NCI-H1436 treated with DMSO at 0.1 percent for 48 hours (cell line): ENCODE measurements at regions not wholly inside any gene's neighbourhood (a gene's known extent, or its start where the extent isn't known, plus 50 kb on each side); places are given as distances from the start of the nearest gene placed in this dataset.

Experiments used
- DNase-seq: peaks from one replicate; lab custom pipeline; 2025; lab: John Stamatoyannopoulos, UW

DNA sequence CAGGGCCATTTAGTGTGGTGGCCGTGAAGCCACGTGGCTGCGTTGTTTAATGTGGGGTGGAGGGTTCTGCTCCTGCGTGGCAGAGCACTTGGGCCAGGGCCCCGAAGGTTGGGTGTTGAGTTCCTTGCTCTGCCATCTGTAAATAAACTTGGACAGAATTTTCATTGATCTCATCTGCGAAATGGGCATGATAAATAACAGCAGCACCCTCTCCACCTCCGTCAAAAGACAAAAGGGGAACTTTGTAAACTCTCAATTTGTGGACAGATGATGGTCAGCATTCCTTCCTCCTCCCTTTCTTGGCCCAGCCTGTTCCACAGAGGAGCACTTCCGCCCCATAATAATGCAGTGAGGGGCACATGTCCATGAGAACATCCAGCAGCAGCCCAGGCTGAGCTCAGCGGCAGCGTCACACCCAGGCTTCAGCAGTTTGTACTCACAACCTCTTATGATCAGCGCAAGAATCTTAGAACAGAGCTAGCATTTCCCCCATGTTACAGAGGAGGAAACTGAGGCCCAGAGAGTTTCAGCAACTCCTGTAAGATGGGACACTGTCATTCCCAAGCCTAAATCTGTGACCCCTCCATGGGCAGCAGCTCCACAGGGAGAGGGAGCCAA lies 874.5 kb downstream of the BRD1 start:
- no peak for DNase-seq

DNA sequence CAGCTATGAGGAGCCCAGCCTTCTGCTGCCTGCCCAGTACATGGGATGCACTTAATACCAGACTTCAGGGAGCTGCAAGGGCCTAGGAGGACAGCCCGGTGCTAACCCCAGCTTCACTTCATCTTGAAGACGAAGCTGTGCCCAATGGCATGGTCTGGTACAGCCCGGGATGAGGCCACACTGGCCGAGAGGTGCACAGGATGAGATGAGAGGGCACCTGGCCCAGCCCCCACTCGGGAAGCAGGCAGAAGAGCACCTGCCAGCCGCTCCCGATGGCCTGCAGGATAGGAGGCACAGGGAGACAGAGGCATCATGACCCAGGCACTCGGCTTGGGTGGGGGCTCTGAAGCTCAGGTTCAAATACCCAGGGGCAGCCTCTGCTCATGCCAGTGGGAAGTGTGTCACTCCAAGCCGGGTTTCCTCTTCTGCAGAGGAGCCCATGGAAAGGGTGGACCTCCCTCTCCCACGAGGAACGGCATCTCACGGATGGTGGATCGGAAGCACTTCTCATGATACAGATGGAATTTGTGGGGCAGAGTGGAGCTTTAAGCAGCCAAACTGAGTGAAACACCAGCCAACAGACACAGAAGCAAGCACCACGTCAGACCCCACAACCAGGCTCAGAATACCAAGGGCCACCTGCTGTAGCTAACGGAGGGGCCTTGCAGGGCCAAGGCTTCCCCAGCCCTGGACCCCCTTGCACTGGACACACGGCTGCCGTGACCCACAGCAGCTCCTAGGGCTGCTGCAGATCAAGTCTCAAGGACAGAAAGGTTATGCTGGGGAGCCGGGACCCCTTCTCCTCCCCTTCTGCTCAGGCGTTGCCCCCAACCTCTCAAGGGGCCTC lies 875.2 kb downstream of the BRD1 start:
- no peak for DNase-seq

DNA sequence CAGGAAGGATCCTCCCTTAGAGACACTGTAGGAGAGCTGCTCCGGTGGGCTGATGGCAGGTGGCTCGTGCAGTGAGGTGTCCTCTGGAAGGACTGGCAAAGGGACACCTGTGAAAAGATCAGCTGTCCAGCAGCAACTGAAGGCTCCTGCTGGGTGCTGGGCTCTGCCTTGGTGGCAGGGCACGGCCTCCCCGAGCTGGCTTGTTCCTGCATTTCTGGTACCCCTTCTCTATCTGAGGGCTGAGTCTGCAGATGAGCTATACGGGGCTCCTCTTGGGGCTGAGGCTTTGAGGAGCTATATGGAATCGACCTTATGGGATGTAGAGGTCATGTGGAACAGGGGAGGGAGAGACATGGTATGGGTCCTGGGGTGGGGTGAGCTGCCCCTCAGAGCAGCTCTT lies 875.8 kb downstream of the BRD1 start:
- no peak for DNase-seq

DNA sequence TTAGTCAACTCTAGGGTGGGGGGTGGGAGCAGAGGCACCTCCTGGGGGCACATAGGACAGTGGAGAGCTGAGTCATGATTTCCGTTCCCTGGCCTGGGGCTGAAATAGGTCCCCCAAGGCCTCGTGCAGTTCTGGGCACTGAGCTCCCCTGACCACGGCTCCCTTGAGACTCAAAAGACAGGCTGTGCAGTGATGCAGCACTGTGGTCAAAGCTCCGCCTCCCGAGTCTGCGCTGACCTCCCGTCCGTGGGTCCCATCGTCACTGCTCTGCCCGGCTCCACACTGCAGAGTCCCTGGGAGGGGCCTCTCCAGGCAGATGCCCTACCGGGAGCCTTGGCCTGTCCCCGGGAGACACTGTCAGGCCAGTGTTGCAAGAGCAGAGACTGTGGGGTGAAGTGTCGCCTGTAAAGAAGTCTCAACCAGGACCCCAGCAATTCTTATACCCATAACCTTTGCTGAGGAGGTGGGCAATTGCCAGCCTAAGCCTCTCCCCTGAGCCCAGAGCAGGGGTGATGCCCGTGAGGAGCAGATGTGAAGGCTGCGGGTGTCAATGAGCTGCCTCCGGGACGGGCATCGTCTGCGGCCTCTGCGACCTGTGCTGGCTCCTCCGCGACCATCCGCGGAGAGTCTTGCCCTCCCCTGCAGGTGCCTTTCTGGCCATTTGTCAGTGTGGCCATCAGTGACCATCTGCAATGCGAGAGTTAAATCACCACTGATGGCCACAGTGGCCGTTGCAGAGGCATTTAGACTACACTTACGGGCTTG lies 877.3 kb downstream of the BRD1 start:
- DNase-seq = no peak

DNA sequence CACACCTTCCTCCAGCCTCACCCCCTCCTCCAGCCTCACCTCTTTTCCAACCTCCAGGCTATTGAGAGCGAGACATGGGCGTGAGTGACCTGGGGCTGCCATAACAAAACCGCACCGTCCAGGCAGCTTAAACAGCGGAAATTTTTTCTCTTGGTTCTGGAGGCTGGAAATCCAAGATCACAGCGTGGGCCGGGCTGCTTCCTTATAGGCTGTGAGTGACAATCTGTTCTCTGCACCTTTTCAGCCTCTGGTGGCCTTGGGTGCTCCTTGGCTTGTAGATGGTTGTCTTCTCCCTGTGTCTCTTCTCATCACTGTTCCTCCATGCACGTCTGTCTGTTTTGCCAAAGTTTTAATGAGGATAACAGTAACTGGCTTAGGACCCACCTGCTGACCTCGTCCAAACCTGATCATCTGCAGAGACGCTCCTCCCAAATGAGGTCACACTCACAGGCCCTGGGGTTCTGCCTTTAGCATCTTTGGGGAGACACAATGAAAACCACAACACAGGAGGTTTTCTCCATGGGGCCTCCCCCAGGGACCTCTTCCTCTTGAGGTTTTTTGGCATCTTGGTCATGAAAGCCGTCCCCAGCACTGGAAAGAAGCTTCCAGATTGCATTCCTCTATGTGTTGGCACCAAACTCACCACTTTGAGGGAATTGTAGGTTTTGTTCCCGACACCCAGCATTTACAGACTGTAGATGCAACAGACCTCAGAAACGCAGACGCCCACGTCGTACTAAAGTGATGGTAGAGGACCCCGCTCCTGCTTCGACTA lies 878.1 kb downstream of the BRD1 start:
- DNase-seq = no peak

DNA sequence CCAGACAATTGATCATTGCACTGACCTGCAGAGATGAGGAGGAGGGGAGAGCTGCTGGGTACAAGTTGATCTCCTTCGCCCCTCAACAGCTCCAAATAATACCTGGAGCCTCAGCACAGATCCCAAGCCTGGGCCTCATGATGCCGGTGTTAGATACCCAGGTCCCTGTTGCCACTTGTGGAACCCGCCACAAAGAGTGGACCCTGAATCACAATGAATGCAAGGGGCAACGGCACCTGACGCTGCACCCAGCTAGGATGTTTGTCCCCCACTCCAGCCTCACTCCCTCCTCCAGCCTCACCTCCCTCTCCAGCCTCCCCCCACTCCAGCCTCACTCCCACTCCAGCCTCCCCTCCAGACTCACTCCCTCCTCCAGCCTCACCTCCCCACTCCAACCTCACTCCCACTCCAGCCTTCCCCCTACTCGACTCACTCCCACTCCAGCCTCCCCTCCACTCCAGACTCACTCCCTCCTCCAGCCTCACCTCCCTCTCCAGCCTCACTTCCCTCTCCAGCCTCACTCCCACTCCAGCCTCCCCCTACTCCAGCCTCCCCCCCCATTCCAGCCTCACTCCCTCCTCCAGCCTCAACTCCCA lies 879.0 kb downstream of the BRD1 start:
- no peak for DNase-seq

DNA sequence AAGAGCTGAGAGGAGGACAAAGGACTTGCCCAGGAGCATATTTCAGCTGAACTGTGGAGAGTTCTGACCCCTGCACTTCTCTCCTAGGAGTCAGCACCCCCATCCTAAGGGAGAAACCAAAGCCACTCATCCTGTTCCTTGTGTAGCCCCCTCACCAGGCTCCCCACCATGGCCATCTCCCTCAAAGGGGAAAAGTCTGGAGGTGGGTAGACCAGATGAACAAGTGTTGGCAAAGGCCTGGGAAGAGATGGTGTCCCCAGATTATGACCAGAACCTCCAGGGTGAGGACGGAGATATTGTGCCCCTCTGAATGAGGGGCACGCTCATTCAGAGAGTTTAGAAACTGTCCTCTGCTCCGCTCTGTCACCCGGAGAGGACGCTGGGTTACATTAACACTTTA lies 880.0 kb downstream of the BRD1 start:
- no peak for DNase-seq

DNA sequence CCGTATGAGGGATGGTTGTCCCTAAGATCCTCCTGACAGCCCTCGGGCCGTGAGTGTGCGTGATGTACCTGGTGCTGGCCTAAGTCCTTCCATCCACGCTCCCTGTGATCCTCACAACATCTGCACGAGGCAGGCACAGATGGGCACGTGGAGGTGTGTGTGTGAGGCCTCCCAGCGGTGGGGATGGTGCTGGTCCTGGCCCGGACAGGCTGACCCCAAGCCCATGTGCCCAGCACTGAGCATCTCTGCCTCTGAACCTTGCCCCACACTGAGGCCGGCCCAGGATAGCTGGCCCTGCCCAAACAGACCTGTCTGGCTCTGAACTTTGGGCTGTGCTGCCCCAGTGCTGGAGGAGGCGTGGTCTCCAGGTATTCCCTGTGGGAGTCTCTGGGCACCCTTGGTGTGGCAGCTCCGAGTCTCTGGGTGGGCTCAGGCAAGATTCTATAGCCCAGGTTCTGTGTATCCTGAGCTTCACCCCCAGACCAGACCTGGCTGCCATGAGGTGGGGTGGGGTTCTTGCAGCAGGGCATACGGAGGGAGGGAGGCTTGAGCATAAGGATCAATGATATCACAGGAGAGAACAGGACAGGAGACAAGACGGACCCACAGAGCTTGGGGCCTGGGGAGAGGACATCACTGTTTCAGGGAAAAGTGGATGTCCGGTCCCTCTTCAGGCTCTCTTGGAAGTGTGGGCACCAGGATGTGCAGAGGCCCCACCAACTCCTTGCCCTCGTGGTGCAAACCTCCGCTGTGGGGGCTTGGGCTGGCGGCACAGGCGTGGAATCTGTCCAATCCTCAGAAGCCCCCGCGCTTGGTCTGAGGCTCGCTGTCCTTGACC lies 881.8 kb downstream of the BRD1 start:
- no peak for DNase-seq

DNA sequence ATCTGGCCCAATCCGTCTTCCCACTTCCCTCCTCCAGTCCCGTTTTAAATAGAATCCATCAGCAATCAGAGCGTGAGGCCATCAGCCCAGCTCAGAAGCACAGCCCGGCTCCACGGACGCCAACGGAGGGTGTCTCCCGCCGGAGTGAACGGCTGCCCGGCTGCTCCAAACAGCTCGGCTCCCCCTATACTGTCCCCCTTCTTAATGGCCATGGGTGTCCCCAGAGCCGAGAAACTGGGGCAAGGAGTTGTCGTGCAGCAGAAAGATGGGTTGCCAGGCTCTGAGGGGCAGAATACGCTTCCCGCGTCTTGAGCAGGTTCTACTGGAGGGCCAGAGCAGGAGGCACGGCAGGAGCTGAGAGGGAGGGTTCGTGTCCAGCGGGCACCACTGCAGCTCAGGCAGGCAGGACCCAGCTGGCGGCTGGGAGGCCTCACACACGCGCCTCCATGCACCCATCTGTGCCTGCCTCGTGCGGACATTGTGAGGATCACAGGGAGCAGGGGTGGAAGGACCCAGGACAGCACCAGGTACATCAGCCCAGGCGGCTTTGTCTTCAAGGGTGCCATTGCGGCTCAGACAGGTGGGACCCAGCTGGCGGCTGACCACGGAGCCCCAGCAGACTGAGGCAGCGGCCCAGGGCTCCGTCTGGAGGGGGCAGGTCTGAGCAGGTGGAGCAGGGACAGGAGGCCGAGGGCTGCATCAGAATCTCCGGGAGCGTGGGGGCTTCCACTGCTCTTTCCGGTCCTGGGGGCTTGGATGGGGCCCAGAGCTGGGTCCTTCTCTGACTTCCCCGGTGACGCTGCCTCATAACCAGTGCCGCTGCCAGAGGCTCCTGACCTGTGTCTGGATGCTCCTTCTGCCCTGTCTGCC lies 882.7 kb downstream of the BRD1 start:
- no peak for DNase-seq

DNA sequence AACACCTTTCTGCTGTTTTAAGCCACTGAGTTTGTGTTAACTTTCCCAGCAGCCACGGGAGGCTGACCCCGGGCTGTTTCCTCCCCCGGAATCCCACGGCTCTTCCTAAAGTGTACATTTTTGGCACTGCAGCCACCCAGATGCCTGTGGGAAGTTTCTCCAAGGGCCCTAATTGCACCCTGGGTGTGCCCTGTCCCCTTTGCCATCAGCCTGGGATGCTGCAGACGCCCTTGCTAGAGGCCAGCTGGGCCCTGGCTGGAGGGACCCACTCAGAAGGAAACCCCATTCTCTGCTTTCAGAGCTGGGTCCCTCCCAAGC lies 883.3 kb downstream of the BRD1 start:
- no peak for DNase-seq

- no peak for DNase-seq
Measured at GRCh38 chr22:48943567-48944432, 883.9 kb downstream of the BRD1 start.

DNA sequence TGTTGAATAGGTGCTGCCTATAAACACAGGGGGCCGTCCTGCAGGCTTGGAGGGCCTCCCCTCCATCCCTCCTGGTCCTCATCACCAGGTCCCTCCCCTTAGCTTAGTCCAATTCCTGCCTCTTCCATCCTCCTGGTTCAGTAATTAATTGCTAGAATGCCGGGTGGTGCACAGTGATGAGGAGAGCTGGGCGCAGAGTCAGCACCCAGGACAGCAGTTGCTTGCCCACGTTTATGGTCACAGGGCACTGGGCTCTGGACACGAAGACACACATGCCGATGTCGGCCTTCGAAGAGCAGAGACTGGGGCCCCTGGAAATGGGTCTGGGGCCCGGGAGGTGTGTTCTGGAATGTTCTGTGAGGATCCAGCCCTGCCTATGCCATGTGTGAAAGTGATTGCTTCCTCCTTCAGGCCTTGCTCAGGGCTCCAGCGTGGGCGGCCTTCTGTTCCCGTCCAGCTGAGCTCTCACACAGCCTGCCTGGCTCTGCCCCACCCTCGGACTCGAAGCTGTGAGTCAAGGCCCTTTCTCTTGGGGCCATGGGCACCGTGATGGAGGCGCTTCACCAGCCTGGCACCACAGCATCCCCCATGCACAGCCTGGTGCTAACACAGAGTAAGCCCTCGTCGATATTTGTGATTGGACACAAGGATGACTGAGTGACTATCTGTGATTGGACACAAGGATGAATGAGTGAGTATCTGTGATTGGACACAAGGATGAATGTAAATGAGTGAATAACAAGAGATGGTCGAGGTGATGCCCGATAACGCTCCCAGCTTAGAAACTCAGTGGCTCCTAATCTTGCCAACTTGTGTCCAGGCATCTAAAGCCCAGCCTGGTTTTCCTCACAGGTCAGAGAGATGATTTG lies 884.7 kb downstream of the BRD1 start:
- no peak for DNase-seq

DNA sequence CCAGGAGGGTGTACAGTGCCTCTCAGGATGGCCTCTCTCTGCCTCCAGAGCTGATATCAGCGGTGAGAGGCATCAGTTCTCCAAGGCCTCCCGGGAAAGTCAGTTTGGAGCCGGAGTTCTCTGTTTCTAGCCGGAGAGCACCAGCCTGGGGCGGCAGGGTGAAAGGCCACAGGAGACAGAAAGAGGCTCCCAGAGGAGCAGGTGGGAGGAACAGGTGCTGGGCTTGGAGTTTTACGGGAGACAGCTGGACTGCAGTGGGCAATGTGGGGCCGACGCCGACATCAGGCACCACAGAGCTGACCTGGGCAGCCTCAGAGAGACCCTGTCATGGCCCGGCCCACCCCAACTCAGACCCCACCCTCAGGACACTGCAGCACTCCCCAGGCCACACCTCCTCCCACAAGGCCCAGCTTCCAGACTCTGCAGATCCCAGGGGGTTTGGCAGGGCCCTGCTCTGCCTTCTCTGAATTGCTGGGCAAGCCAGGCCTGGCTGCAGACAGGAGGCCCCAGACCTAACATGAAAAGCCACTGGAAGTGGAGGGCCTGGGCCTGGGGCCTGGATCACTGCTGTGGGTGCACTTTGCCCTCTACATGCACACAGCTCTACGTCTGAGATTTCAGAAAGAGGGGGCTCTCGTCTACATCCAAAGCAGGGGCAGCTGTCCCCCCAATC lies 885.6 kb downstream of the BRD1 start:
- DNase-seq = no peak

- no peak for DNase-seq
Measured at GRCh38 chr22:48941033-48941902, 886.4 kb downstream of the BRD1 start.

DNA sequence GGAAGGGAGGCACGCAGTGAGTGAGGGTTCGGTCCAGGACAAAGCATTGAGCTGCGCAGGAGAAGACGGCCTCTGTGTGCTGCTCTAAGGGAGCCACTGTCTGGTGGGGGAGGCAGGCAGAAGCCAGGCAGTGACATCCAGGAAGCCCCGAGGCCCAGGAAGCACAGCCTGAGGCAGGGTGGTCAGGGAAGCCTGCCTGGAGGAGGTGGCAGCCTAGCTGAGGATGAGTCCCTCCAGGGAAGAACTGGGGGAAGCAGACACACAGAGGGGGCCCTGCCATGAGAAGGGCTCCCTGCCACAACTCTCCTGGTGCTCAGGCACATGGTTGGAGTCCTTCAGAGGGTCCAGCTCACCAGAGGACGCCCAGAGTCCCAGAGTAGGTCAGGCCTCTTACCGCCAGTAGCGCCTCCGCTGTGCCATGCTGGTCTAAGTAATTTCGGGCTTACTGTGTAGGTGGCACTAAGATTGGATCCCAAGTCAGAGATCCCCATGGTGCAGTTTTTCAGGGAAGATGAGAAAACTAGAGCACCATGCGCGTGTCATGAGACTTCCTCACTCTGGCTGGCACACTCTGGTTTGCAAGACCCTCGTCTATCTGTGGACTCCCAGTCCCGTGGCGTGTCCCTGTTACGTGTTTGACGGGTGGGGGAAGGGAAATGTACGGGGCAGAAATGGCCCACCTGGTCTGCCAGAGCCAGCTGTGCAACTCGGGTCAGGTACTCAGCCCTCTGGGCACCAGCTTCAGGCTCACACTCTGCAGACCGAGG lies 887.2 kb downstream of the BRD1 start:
- no peak for DNase-seq
